Bronchial epithelial cell (primary cell): ENCODE measurements at regions not wholly inside any gene's neighbourhood (a gene's known extent, or its start where the extent isn't known, plus 50 kb on each side); places are given as distances from the start of the nearest gene placed in this dataset.
"Not testable (repeated sequence)": the region's sequence is repeated elsewhere in the genome, so short reads cannot be mapped to it uniquely, and the experiment has no call there.

Source experiments
- DNase-seq: peaks from one replicate; pipeline ENCODE4 v3.0.0-alpha.2; 2010; ENCODE audit warnings: low read depth
- FAIRE-seq: peaks from 2 replicates; lab custom pipeline; 2011; peaks lifted over from hg19 to GRCh38; lab: Jason Lieb, UNC
- H3K27me3 ChIP-seq: 2 replicates; pipeline ENCODE4 v1.5.1; 2011; ENCODE audit warnings: low read length; ENCODE audit not compliant: control insufficient read depth, insufficient read depth
- H3K36me3 ChIP-seq: 2 replicates; pipeline ENCODE4 v1.5.1; 2011; ENCODE audit warnings: low read length; ENCODE audit not compliant: control insufficient read depth, insufficient read depth
- H3K4me3 ChIP-seq: 2 replicates; pipeline ENCODE4 v1.5.1; 2011; ENCODE audit warnings: mild to moderate bottlenecking, low read depth, low read length, control low read depth
- TF ChIP-seq, protein P1 (sequence below): IDR thresholded peaks from 2 replicates; pipeline ENCODE4 v1.5.1; 2011; ENCODE audit warnings: mild to moderate bottlenecking, moderate library complexity, low read length, control low read depth, inconsistent platforms; ENCODE audit not compliant: insufficient read depth, severe bottlenecking

DNA sequence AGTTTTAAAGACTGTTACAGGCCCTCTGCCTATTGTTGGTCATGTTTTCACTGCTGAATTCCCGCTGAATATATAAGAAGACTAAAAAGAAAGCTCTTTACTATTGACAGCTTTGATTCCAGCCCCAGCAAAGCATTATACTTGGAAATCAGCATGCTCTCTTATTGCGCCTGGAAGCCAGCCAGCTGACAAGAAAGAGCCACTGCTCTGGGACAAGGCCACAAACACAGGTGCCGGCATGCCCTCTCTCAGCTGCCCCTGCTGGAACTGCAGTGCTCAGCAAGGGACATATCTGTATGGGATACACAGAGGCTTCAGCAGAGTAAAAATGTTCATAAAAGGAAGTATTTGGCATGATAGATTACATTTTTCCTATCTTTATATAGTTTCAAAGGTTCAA lies 523.9 kb downstream of the ADRA2A start:
- no peaks in the 10 kb centered on the region for H3K36me3 ChIP-seq
- H3K27me3 ChIP-seq = no peaks in the 10 kb centered on the region
- FAIRE-seq (no peak), DNase-seq (no peak)
- TF ChIP-seq, protein P1, sequence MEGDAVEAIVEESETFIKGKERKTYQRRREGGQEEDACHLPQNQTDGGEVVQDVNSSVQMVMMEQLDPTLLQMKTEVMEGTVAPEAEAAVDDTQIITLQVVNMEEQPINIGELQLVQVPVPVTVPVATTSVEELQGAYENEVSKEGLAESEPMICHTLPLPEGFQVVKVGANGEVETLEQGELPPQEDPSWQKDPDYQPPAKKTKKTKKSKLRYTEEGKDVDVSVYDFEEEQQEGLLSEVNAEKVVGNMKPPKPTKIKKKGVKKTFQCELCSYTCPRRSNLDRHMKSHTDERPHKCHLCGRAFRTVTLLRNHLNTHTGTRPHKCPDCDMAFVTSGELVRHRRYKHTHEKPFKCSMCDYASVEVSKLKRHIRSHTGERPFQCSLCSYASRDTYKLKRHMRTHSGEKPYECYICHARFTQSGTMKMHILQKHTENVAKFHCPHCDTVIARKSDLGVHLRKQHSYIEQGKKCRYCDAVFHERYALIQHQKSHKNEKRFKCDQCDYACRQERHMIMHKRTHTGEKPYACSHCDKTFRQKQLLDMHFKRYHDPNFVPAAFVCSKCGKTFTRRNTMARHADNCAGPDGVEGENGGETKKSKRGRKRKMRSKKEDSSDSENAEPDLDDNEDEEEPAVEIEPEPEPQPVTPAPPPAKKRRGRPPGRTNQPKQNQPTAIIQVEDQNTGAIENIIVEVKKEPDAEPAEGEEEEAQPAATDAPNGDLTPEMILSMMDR = no peak
- H3K4me3 ChIP-seq = no peak overlapping the region

DNA sequence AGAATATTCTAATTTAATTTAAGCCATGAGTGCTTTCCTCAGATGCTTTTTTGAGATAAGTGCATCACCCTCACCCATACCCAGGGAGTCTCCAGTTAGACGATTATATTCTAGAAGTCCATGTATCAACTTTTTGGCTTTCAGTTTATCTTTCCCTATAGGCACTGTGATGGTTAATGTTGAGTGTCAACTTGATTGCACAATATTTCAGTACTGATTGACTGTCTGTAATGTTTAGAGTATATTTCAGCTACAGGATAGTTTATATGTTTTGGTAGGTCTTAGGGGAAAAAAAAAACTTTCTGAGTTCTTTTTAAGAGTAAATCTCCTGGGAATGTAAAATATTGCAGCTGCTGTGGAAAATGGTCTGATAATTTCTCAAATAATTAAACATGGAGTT lies 535.4 kb downstream of the ADRA2A start:
- Histone ChIP-seq H3K4me3 (no peak overlapping the region), H3K27me3 (no peaks in the 10 kb centered on the region), H3K36me3 (no peaks in the 10 kb centered on the region)
- DNase-seq (no peak), FAIRE-seq (no peak)
- TF ChIP-seq, protein P1 = no peak

DNA sequence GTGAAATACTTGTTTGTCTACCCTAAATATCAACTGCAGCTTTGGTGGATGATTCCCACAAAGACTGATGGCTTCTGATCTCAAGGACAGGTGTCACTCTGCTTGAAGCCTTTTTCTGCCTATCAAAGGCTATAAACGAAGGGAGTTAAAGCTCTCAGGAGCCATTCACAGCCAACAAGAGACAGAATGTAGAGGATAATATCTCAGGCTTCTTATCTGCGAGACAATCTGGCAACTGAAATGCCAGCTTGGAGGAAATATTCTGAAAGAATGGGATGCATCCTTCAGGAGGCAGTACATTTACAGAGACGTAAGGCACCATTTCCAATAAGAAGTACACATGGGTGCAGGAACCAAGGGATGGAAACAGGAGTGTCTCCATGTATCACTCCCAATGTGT lies 549.4 kb downstream of the GPAM start:
- DNase-seq = no peak
- Histone ChIP-seq H3K4me3 (no peak overlapping the region), H3K36me3 (no peaks in the 10 kb centered on the region), H3K27me3 (no peaks in the 10 kb centered on the region)
- TF ChIP-seq, protein P1 = no peak
- no peak for FAIRE-seq

DNA sequence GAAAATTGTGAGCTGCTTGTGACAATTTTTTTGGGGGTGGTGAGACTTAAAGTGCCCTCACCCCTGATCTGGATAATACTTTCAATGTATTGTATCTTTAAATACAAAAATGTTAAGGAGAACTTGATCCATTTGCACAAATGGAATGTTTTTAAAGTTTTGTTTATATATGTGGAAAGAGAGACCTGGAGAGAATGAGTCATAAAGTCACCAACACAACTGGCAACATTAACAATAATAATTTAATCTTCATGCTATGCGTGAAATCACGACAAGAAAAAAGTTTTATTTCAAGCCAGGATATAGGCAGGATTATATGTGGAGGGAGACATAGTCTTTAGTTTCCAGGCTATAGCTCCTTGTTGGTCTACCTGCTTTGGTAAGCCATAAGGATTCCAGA lies 537.5 kb downstream of the GPAM start:
- H3K27me3 ChIP-seq = no peaks in the 10 kb centered on the region
- FAIRE-seq = no peak
- H3K4me3 ChIP-seq = no peak overlapping the region
- TF ChIP-seq, protein P1 = no peak
- no peak for DNase-seq
- H3K36me3 ChIP-seq = no peaks in the 10 kb centered on the region

DNA sequence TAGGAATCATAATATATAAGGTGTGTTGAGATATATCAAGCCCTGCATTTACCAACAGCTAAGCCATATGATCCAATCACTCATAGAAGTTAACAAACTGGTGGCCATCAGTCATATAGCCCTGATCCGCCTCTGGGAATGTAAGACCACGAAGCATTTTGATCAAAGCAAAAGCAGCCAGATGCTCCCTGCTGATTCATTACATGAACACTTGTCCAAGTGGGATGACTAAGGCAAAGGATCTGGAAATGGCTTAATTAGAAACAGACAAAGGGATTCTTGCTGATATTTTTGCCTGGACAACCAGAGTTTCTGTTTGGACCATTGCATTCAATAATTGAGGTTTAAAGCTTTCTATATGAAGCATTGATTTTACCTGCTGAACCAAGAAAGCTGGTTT lies 535.5 kb downstream of the GPAM start:
- DNase-seq (no peak), FAIRE-seq (no peak)
- no peaks in the 10 kb centered on the region for H3K36me3 ChIP-seq
- no peak overlapping the region for H3K4me3 ChIP-seq
- no peaks in the 10 kb centered on the region for H3K27me3 ChIP-seq
- TF ChIP-seq, protein P1 = no peak

DNA sequence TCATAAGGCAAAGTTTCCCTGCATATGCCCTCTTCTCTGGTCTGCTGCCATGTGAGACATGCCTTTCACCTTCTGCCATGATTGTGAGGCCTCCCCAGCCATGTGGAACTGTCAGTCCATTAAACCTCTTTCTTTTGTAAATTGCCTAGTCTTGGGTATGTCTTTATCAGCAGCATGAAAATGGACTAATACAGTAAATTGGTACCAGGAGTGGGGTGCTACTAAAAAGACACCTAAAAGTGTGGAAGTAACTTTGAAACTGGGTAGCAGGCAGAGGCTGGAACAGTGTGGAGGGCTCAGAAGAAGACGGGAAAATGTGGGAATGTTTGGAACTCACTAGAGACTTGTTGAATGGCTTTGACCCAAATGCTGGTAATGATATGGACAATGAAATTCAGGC lies 534.5 kb downstream of the GPAM start:
- FAIRE-seq, H3K36me3 ChIP-seq, DNase-seq, H3K27me3 ChIP-seq, H3K4me3 ChIP-seq: not testable (repeated sequence)
